Activated naive CD8-positive, alpha-beta T cell treated with anti-CD3 and anti-CD28 coated beads for 36 hours (primary cell): ENCODE measurements at regions not wholly inside any gene's neighbourhood (a gene's known extent, or its start where the extent isn't known, plus 50 kb on each side); places are given as distances from the start of the nearest gene placed in this dataset.

Source experiments
- DNase-seq: peaks from one replicate; pipeline ENCODE4 v3.0.0; 2021
- H3K27ac Mint-ChIP-seq: one replicate; pipeline ENCODE4 v1.8.0; 2022; ENCODE audit warnings: mild to moderate bottlenecking, moderate library complexity, mixed read lengths
- H3K27me3 Mint-ChIP-seq: one replicate; pipeline ENCODE4 v1.8.0; 2022; ENCODE audit warnings: mild to moderate bottlenecking, mixed read lengths
- H3K36me3 Mint-ChIP-seq: one replicate; pipeline ENCODE4 v1.8.0; 2021; ENCODE audit warnings: mild to moderate bottlenecking, mixed read lengths
- H3K4me1 Mint-ChIP-seq: one replicate; pipeline ENCODE4 v1.8.0; 2021; ENCODE audit warnings: mixed read lengths
- H3K4me3 Mint-ChIP-seq: one replicate; pipeline ENCODE4 v1.8.0; 2022; ENCODE audit warnings: mild to moderate bottlenecking, moderate library complexity, mixed read lengths
- H3K9me3 Mint-ChIP-seq: one replicate; pipeline ENCODE4 v1.8.0; 2022; ENCODE audit warnings: mixed read lengths

- Mint-ChIP-seq H3K36me3 (no peaks in the 10 kb centered on the region), H3K27ac (no peak overlapping the region), H3K27me3 (no peaks in the 10 kb centered on the region), H3K9me3 (peaks cover 4% of the 10 kb centered on the region), H3K4me1 (no peaks in the 10 kb centered on the region), H3K4me3 (no peak overlapping the region)
- no peak for DNase-seq
These were observed 181.7 kb upstream of the RIOK2 start for GRCh38 chr5:97364731-97365130.

DNA sequence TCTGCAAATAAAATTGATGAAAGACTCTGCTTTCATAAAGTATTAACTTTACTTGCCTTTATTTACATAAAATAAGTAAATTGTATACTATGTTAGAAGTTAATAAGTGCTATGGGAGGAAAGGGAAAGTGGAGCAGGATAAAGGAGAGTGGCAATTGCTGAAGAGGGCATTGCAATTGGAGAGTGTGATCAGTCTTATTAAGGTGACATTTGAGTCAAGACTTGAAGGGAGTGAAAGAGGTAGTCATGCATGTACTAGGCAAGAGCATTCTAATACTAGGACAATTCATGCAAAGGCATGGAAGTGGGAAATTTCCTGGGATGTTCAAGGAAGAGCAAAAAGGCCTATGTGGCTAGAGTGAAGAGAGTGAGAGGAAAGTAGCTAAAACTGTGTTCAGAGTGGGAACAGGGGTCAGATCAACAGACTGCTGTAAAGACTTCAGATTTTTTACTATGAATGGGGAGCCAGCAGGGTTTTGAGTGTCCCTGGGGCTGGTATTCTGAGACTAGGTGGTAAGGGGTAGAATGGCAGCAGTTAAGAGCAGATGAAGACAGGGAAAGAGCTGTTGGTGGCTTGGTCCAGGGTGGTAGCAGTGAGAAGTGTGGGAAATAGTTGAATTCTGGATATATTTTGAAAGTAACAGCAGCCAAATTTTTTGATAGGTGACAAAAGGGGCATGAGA, 182.3 kb upstream of the RIOK2 start:
- Mint-ChIP-seq H3K4me1 (no peaks in the 10 kb centered on the region), H3K36me3 (no peaks in the 10 kb centered on the region), H3K27me3 (no peaks in the 10 kb centered on the region), H3K27ac (no peak overlapping the region), H3K9me3 (peaks cover 4% of the 10 kb centered on the region), H3K4me3 (no peak overlapping the region)
- DNase-seq: no peak

DNA sequence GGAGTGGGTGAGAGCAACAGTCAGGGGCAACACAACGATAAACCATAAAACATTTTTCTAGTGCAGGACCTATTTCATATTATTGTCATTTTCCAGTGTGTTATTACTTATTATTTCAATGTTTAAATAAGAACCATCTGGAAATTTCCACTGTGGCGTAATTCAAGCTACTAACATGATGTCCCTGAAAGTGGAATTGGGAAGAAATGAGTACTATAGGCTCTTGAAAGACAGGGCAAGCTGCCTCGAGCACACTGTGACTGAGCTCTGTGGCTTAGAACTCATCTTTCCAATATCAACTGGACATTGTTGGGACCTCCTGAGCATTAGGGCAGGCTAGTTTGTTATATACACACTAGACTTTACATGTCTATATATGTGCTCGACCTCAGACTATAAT, 182.9 kb upstream of the RIOK2 start:
- no peak for DNase-seq
- H3K9me3 Mint-ChIP-seq: peaks cover 2% of the 10 kb centered on the region
- no peaks in the 10 kb centered on the region for H3K4me1 Mint-ChIP-seq
- H3K4me3 Mint-ChIP-seq: no peak overlapping the region
- no peaks in the 10 kb centered on the region for H3K27me3 Mint-ChIP-seq
- H3K36me3 Mint-ChIP-seq: no peaks in the 10 kb centered on the region
- no peak overlapping the region for H3K27ac Mint-ChIP-seq

- H3K4me1 Mint-ChIP-seq: no peaks in the 10 kb centered on the region
These were observed 192.9 kb upstream of the RIOK2 start for GRCh38 chr5:97375959-97376358.

DNA sequence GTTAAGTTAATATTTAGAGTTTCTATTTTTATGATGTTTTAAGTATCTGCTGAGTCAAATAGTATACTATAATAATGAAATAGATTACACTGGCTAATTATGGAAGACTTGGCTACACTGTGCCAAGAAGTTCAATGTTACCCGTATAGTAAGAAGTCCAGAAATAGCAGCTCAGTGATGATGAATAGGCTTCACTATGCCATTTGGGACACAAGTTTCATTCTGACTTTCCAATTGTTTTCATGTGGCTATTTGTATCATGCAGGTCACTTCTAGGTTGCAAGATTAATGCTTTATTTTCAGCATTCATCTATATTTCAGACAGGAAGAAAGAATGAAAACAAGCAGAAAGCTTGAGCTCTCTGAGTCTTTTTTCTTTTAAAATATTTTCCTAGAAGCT, 194.5 kb upstream of the RIOK2 start:
- H3K4me1 Mint-ChIP-seq: no peaks in the 10 kb centered on the region
- no peaks in the 10 kb centered on the region for H3K27me3 Mint-ChIP-seq
- no peak overlapping the region for H3K4me3 Mint-ChIP-seq
- peaks cover 3% of the 10 kb centered on the region for H3K9me3 Mint-ChIP-seq
- H3K36me3 Mint-ChIP-seq: no peaks in the 10 kb centered on the region
- DNase-seq: no peak
- H3K27ac Mint-ChIP-seq: no peak overlapping the region

More at GRCh38 chr5:97375959-97376358, 192.9 kb upstream of the RIOK2 start:
- Mint-ChIP-seq H3K36me3 (no peaks in the 10 kb centered on the region), H3K4me3 (no peak overlapping the region), H3K27ac (no peak overlapping the region), H3K27me3 (no peaks in the 10 kb centered on the region), H3K9me3 (peaks cover 7% of the 10 kb centered on the region)
- no peak for DNase-seq

GRCh38 chr5:97383996-97384395, 200.9 kb upstream of the RIOK2 start:
- Mint-ChIP-seq H3K27ac (no peak overlapping the region), H3K9me3 (no peaks in the 10 kb centered on the region), H3K36me3 (no peaks in the 10 kb centered on the region), H3K4me1 (no peaks in the 10 kb centered on the region), H3K4me3 (no peak overlapping the region), H3K27me3 (no peaks in the 10 kb centered on the region)
- DNase-seq: no peak

- H3K9me3 Mint-ChIP-seq: no peaks in the 10 kb centered on the region
- no peaks in the 10 kb centered on the region for H3K27me3 Mint-ChIP-seq
- no peak overlapping the region for H3K4me3 Mint-ChIP-seq
- H3K27ac Mint-ChIP-seq: no peak overlapping the region
- DNase-seq: no peak
- H3K36me3 Mint-ChIP-seq: no peaks in the 10 kb centered on the region
- H3K4me1 Mint-ChIP-seq: no peaks in the 10 kb centered on the region
These were observed 205.7 kb upstream of the RIOK2 start for GRCh38 chr5:97388794-97389193.

GRCh38 chr5:97400537-97400936, 217.5 kb upstream of the RIOK2 start:
- no peaks in the 10 kb centered on the region for H3K9me3 Mint-ChIP-seq
- H3K27me3 Mint-ChIP-seq: no peaks in the 10 kb centered on the region
- no peaks in the 10 kb centered on the region for H3K4me1 Mint-ChIP-seq
- no peak overlapping the region for H3K4me3 Mint-ChIP-seq
- no peaks in the 10 kb centered on the region for H3K36me3 Mint-ChIP-seq
- no peak overlapping the region for H3K27ac Mint-ChIP-seq
- DNase-seq: no peak

DNA sequence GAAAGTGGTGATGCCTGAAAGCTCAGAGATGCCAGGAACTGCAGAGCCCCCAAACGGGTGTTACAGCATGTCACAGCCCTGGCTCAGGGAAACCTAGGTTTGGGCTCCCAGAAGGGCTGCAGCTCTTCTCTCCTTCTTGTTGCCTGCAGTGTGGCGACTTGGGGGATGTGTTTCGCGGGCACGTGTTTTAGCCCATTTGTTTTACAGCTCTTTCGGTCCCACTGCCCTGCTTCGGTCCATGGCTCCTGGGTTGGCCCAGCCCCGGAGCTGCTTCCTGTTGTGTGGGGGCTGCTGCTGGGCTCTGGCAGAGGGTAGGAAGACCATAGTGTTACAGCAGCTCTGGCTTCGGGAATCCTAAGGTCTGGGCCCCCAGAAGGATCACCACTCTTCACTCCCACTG, 222.9 kb upstream of the RIOK2 start:
- H3K27me3 Mint-ChIP-seq: no peaks in the 10 kb centered on the region
- no peaks in the 10 kb centered on the region for H3K9me3 Mint-ChIP-seq
- no peak for DNase-seq
- no peak overlapping the region for H3K27ac Mint-ChIP-seq
- H3K36me3 Mint-ChIP-seq: no peaks in the 10 kb centered on the region
- H3K4me3 Mint-ChIP-seq: no peak overlapping the region
- no peaks in the 10 kb centered on the region for H3K4me1 Mint-ChIP-seq

DNA sequence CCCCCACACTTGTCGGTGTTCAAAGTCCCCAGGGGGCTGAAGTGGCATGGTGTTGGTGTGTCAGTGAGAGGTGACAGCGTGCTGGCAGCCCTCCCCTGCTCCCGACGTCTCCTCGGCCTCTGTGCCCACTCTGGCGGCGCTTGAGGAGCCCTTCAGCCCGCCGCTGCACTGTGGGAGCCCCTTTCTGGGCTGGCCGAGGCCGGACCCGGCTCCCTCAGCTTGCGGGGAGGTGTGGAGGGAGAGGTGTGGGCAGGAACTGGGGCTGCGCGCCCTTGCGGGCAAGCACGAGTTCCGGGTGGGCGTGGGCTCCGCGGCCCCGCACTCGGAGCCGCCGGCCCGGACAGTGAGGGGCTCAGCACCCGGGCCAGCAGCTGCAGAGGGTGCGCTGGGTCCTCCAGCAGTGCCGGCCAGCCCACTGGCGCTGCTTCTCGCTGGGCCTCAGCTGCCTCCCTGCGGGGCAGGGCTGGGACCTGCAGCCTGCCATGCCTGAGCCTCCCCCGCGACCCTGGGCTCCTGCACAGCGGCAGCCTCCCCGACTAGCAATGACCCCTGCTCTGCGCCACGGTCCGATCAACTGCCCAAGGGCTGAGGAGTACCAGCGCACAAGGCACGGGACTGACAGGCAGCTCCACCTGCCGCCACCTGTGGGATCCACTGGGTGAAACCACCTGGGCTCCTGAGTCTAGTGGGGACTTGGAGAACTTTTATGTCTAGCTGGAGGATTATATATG, 224.1 kb upstream of the RIOK2 start:
- Mint-ChIP-seq H3K4me3 (no peak overlapping the region), H3K36me3 (no peaks in the 10 kb centered on the region), H3K4me1 (no peaks in the 10 kb centered on the region), H3K27me3 (peaks cover 9% of the 10 kb centered on the region), H3K27ac (no peak overlapping the region), H3K9me3 (no peaks in the 10 kb centered on the region)
- DNase-seq: no peak

DNA sequence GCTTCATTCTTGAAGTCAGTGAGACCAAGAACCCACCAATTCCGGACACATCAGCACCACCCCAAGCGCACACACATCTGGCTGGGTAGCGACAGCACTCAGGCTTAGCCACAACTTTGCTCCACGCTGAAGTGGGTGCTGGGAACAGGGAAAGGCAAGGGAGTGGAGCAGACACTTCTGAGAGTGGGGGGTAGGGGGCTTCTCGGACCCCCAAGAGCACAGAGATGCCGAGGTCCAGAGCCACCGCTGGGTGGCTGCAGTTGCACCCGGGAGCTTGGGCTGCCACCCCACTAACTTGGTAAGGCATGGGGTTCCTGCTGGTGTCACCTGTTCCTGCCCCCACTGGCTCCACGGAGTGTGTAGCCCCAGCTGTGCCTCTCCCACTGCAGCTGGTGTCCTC, 225.3 kb upstream of the RIOK2 start:
- no peaks in the 10 kb centered on the region for H3K36me3 Mint-ChIP-seq
- H3K4me3 Mint-ChIP-seq: no peak overlapping the region
- H3K4me1 Mint-ChIP-seq: no peaks in the 10 kb centered on the region
- peaks cover 9% of the 10 kb centered on the region for H3K27me3 Mint-ChIP-seq
- no peak overlapping the region for H3K27ac Mint-ChIP-seq
- DNase-seq: no peak
- no peaks in the 10 kb centered on the region for H3K9me3 Mint-ChIP-seq

GRCh38 chr5:97412959-97413358, 229.9 kb upstream of the RIOK2 start:
- DNase-seq: no peak
- no peaks in the 10 kb centered on the region for H3K36me3 Mint-ChIP-seq
- H3K27me3 Mint-ChIP-seq: peaks cover 9% of the 10 kb centered on the region
- H3K4me3 Mint-ChIP-seq: no peak overlapping the region
- H3K4me1 Mint-ChIP-seq: no peaks in the 10 kb centered on the region
- H3K9me3 Mint-ChIP-seq: no peaks in the 10 kb centered on the region
- H3K27ac Mint-ChIP-seq: no peak overlapping the region

- no peak for DNase-seq
- Mint-ChIP-seq H3K4me3 (no peak overlapping the region), H3K36me3 (no peaks in the 10 kb centered on the region), H3K9me3 (no peaks in the 10 kb centered on the region), H3K27me3 (peaks cover 4% of the 10 kb centered on the region), H3K27ac (no peak overlapping the region), H3K4me1 (no peaks in the 10 kb centered on the region)
These were observed 234.9 kb upstream of the RIOK2 start for GRCh38 chr5:97417986-97418385.

GRCh38 chr5:97418462-97418861, 235.4 kb upstream of the RIOK2 start:
- no peaks in the 10 kb centered on the region for H3K9me3 Mint-ChIP-seq
- no peaks in the 10 kb centered on the region for H3K4me1 Mint-ChIP-seq
- H3K4me3 Mint-ChIP-seq: no peak overlapping the region
- H3K27me3 Mint-ChIP-seq: peaks cover 4% of the 10 kb centered on the region
- no peak overlapping the region for H3K27ac Mint-ChIP-seq
- H3K36me3 Mint-ChIP-seq: no peaks in the 10 kb centered on the region
- no peak for DNase-seq

- DNase-seq: no peak
- Mint-ChIP-seq H3K4me3 (no peak overlapping the region), H3K27me3 (peaks cover 4% of the 10 kb centered on the region), H3K27ac (no peak overlapping the region), H3K36me3 (no peaks in the 10 kb centered on the region), H3K4me1 (no peaks in the 10 kb centered on the region), H3K9me3 (no peaks in the 10 kb centered on the region)
These were observed 237.6 kb upstream of the RIOK2 start for GRCh38 chr5:97420646-97421045.

GRCh38 chr5:97422678-97423077, 239.6 kb upstream of the RIOK2 start:
- Mint-ChIP-seq H3K9me3 (no peaks in the 10 kb centered on the region), H3K4me3 (no peak overlapping the region), H3K36me3 (no peaks in the 10 kb centered on the region), H3K4me1 (no peaks in the 10 kb centered on the region), H3K27ac (no peak overlapping the region), H3K27me3 (peaks cover 8% of the 10 kb centered on the region)
- DNase-seq: no peak
